Rectal smooth muscle tissue (tissue), 1 donor: ENCODE measurements at regions not wholly inside any gene's neighbourhood (a gene's known extent, or its start where the extent isn't known, plus 50 kb on each side); places are given as distances from the start of the nearest gene placed in this dataset.
"Not testable (repeated sequence)": the region's sequence is repeated elsewhere in the genome, so short reads cannot be mapped to it uniquely, and the experiment has no call there.

Experiments
- H3K27ac ChIP-seq: one replicate; pipeline ENCODE4 v1.7.0; 2013; ENCODE audit warnings: low read depth, low read length, inconsistent platforms
- H3K27me3 ChIP-seq: one replicate; pipeline ENCODE4 v1.7.0; 2013; ENCODE audit warnings: low read length; ENCODE audit not compliant: control insufficient read depth, insufficient read depth
- H3K36me3 ChIP-seq: one replicate; pipeline ENCODE4 v1.7.0; 2013; ENCODE audit warnings: low read length; ENCODE audit not compliant: control insufficient read depth, insufficient read depth
- H3K4me1 ChIP-seq: one replicate; pipeline ENCODE4 v1.7.0; 2013; ENCODE audit warnings: low read length; ENCODE audit not compliant: control insufficient read depth, insufficient read depth
- H3K4me3 ChIP-seq: one replicate; pipeline ENCODE4 v1.7.0; 2013; ENCODE audit warnings: low read length
- H3K9ac ChIP-seq: one replicate; pipeline ENCODE4 v1.7.0; 2013; ENCODE audit warnings: low read length

GRCh38 chr4:49139513-49139912, 153.4 kb downstream of the CWH43 start:
- not testable (repeated sequence) for H3K4me3 ChIP-seq, H3K27ac ChIP-seq, H3K4me1 ChIP-seq, H3K9ac ChIP-seq, H3K27me3 ChIP-seq, H3K36me3 ChIP-seq

- H3K27me3 ChIP-seq, H3K4me1 ChIP-seq: not testable (repeated sequence)
These were observed 154.3 kb downstream of the CWH43 start for GRCh38 chr4:49140351-49140750.

GRCh38 chr4:49141955-49142354, 155.9 kb downstream of the CWH43 start:
- not testable (repeated sequence) for H3K4me3 ChIP-seq, H3K36me3 ChIP-seq, H3K4me1 ChIP-seq, H3K27me3 ChIP-seq, H3K9ac ChIP-seq, H3K27ac ChIP-seq

More at GRCh38 chr4:49140351-49140750, 154.3 kb downstream of the CWH43 start:
- not testable (repeated sequence) for H3K27ac ChIP-seq, H3K4me3 ChIP-seq, H3K9ac ChIP-seq, H3K36me3 ChIP-seq

- H3K4me3 ChIP-seq, H3K4me1 ChIP-seq, H3K27ac ChIP-seq, H3K27me3 ChIP-seq, H3K9ac ChIP-seq, H3K36me3 ChIP-seq: not testable (repeated sequence)
These were observed 161.1 kb downstream of the CWH43 start for GRCh38 chr4:49147143-49147542.

GRCh38 chr4:49147596-49147995, 161.5 kb downstream of the CWH43 start:
- H3K27ac ChIP-seq, H3K4me1 ChIP-seq: not testable (repeated sequence)

GRCh38 chr4:49149006-49149975, 163.2 kb downstream of the CWH43 start:
- not testable (repeated sequence) for H3K27ac ChIP-seq, H3K36me3 ChIP-seq, H3K9ac ChIP-seq, H3K27me3 ChIP-seq, H3K4me3 ChIP-seq, H3K4me1 ChIP-seq

More at GRCh38 chr4:49147596-49147995, 161.5 kb downstream of the CWH43 start:
- H3K36me3 ChIP-seq, H3K27me3 ChIP-seq, H3K9ac ChIP-seq, H3K4me3 ChIP-seq: not testable (repeated sequence)

GRCh38 chr4:49150351-49151083, 164.4 kb downstream of the CWH43 start:
- not testable (repeated sequence) for H3K27ac ChIP-seq, H3K4me3 ChIP-seq

GRCh38 chr4:49153011-49153410, 166.9 kb downstream of the CWH43 start:
- not testable (repeated sequence) for H3K27ac ChIP-seq, H3K4me3 ChIP-seq, H3K27me3 ChIP-seq, H3K36me3 ChIP-seq, H3K9ac ChIP-seq, H3K4me1 ChIP-seq

More at GRCh38 chr4:49150351-49151083, 164.4 kb downstream of the CWH43 start:
- not testable (repeated sequence) for H3K4me1 ChIP-seq, H3K9ac ChIP-seq, H3K27me3 ChIP-seq, H3K36me3 ChIP-seq

GRCh38 chr4:49154308-49155103, 168.4 kb downstream of the CWH43 start:
- not testable (repeated sequence) for H3K27me3 ChIP-seq, H3K4me1 ChIP-seq, H3K36me3 ChIP-seq, H3K27ac ChIP-seq, H3K9ac ChIP-seq
- peak overlapping the region; percentile 11 for H3K4me3 ChIP-seq

GRCh38 chr4:49155270-49155669, 169.2 kb downstream of the CWH43 start:
- H3K9ac ChIP-seq, H3K4me1 ChIP-seq, H3K27me3 ChIP-seq, H3K36me3 ChIP-seq, H3K27ac ChIP-seq, H3K4me3 ChIP-seq: not testable (repeated sequence)

GRCh38 chr4:49156309-49156708, 170.2 kb downstream of the CWH43 start:
- not testable (repeated sequence) for H3K4me1 ChIP-seq, H3K27me3 ChIP-seq, H3K36me3 ChIP-seq, H3K9ac ChIP-seq, H3K27ac ChIP-seq, H3K4me3 ChIP-seq

GRCh38 chr4:49157630-49158029, 171.6 kb downstream of the CWH43 start:
- H3K4me1 ChIP-seq, H3K36me3 ChIP-seq, H3K9ac ChIP-seq, H3K27ac ChIP-seq, H3K27me3 ChIP-seq, H3K4me3 ChIP-seq: not testable (repeated sequence)
